Transverse colon (tissue), 4 donors: ENCODE measurements at regions not wholly inside any gene's neighbourhood (a gene's known extent, or its start where the extent isn't known, plus 50 kb on each side); places are given as distances from the start of the nearest gene placed in this dataset.

Experiments
- POLR2AphosphoS5 ChIP-seq, 3 donors: sonication (generic); formaldehyde crosslinking; IDR thresholded peaks; one replicate each; pipeline ENCODE4 v1.6.1; 2016; ENCODE audit warnings: antibody characterized with exemption in 3 of 3
- TF ChIP-seq, protein P1 (sequence below), 5 experiments: fragments of 200-600 bp in 3 of 5; fragments of 450-650 bp in 2 of 5; sonication (generic) in 3 of 5; IDR thresholded peaks; 1 replicate in 2 of 5; 2 replicates in 3 of 5; pipeline ENCODE4 v1.5.1; 2016 to 2017; ENCODE audit warnings: antibody characterized with exemption in 5 of 5, inconsistent platforms in 3 of 5, mild to moderate bottlenecking in 2 of 5, moderate library complexity in 1 of 5

DNA sequence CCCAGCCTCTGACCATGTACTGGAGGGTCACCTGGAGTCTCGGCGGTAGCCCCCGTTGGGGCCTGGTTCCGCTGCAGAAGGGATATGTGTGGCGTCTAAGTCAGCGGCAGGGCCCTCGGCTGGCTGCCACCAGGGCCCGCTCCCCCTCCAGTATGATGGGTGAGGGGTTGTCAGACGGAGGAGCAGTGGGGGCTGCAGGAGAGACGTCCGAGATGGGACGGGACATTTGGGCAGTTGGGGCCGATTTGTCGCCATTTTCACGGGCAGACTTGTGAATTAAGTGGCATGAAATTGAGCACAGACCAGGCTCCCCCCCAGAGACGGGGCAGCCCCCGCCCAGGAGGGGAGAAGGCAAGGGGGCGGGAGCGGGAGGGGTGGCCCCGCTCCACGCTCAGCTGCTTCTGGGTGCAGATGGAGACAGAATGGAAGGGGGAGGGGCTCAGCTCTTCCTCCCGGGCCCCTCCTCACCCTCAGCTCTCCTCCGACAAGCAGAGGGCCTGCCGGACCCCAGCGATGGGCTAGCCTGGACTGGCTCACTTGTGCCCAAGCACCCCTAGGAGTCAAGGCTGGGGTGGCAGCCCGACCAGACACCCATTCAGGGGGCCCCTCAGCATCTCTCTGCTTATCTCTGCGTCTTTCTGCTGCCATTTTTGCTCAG is 52.7 kb upstream of the LHX1 start:
- TF ChIP-seq, protein P1, sequence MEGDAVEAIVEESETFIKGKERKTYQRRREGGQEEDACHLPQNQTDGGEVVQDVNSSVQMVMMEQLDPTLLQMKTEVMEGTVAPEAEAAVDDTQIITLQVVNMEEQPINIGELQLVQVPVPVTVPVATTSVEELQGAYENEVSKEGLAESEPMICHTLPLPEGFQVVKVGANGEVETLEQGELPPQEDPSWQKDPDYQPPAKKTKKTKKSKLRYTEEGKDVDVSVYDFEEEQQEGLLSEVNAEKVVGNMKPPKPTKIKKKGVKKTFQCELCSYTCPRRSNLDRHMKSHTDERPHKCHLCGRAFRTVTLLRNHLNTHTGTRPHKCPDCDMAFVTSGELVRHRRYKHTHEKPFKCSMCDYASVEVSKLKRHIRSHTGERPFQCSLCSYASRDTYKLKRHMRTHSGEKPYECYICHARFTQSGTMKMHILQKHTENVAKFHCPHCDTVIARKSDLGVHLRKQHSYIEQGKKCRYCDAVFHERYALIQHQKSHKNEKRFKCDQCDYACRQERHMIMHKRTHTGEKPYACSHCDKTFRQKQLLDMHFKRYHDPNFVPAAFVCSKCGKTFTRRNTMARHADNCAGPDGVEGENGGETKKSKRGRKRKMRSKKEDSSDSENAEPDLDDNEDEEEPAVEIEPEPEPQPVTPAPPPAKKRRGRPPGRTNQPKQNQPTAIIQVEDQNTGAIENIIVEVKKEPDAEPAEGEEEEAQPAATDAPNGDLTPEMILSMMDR (IDR thresholded peaks at IDR 0.05), result no peak
- no peak for TF ChIP-seq POLR2AphosphoS5 (IDR thresholded peaks at IDR 0.05)
